ENCODE measurements at regions not wholly inside any gene's neighbourhood (a gene's known extent, or its start where the extent isn't known, plus 50 kb on each side); places are given as distances from the start of the nearest gene placed in this dataset.

DNA sequence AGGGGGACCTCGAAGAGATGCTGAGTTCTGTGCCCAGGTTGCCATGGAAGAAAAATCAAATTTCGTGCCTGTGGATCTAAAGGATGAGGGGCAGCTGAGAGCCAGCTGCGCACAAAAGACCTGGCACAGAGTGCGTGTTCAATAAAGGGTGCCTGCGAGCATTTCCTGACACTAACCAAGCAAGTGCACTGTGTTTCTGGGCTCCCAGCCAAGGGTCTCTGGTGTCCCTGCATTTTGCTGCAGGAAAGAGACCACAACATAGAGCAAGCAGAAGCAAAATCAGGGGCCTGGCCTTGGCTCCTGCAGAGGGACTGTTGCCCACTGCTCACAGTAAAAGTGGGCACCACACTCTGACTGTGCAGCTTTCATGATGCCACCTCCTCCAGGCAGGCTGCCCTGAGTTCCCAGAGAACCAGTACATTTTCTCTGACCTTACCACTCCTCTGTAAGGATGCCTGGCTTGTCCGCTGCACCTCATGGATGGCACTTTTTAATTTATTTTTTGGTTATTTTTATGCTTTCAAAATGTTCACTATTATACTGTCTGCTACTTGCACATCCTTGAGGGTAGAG, 70.8 kb upstream of the GPR12 start:
- Histone ChIP-seq H2AFZ (ENCODE audit: insufficient read depth, low read depth, low read length, poor library complexity, severe bottlenecking) (no peak overlapping the region), H3K27ac (ENCODE audit: low read depth in 1 of 2, low read length in 2 of 2) (no peak overlapping the region), H3K79me2 (ENCODE audit: insufficient read depth, low read length) (no peaks in the 10 kb centered on the region), H3K4me1 (ENCODE audit: control insufficient read depth in 1 of 2, insufficient read depth in 2 of 2, low read length in 2 of 2) (no peaks in the 10 kb centered on the region), H3K9me3 (replicated peaks in 1 of 2; ENCODE audit: control insufficient read depth in 1 of 2, insufficient read depth in 1 of 2, low read length in 2 of 2) (no peaks in the 10 kb centered on the region), H3K4me3 (replicated peaks in 1 of 3; ENCODE audit: low read depth in 2 of 3, low read length in 3 of 3) (no peak overlapping the region), H3K36me3 (replicated peaks in 1 of 2; ENCODE audit: control insufficient read depth in 1 of 2, insufficient read depth in 2 of 2, low read length in 2 of 2) (no peaks in the 10 kb centered on the region), H3K4me2 (replicated peaks; ENCODE audit: extremely low read depth, low read length, poor library complexity, severe bottlenecking) (no peak overlapping the region), H3K27me3 (ENCODE audit: control insufficient read depth in 2 of 2, insufficient read depth in 2 of 2, low read length in 2 of 2) (no peaks in the 10 kb centered on the region), H3K9ac (ENCODE audit: insufficient read depth, low read length, poor library complexity, severe bottlenecking) (no peak overlapping the region), H4K20me1 (ENCODE audit: insufficient read depth, low read length) (no peaks in the 10 kb centered on the region)
- Mint-ChIP-seq H3K4me1 (no peaks in the 10 kb centered on the region), H3K27me3 (ENCODE audit: low read depth in 3 of 3) (peaks cover 6 to 10% (median 6%) of the 10 kb centered on the region in 3 donors), H3K36me3 (no peaks in the 10 kb centered on the region), H3K27ac (no peak overlapping the region), H3K9me3 (peaks cover 0 to 3% (median 2%) of the 10 kb centered on the region in 7 donors), H3K4me3 (no peak overlapping the region)
- TF ChIP-seq CTCF (IDR thresholded peaks at IDR 0.05), result no peak
- intact Hi-C loops (cut with micrococcal nuclease), result no loop called here
- 51% methylated on average over 5 of the region's 6 CpGs for WGBS (ENCODE audit: insufficient coverage)
- no peak for DNase-seq

DNA sequence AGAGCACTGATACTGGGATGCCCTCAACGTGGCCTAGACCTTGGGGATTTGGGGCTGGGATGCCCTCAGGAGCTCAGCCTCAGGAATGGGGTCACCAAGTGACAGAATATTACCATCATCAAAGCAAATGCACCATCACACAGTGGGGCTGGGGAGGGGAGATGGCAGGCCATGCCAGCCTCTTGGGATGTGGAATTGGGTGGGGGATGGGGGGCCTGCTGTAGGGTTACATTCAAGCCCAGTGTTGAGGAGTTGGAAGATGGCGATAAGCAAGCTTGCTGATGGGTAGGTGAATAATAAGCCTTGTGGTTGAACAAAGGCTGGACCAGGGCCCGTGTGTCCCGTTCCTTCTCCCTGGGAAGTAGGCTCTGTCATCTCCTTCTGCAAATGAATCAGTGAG, 69.1 kb upstream of the GPR12 start:
- Mint-ChIP-seq H3K27me3 (ENCODE audit: low read depth in 3 of 3) (peaks cover 6 to 10% (median 9%) of the 10 kb centered on the region in 3 donors), H3K9me3 (peaks cover 0 to 2% (median 0%) of the 10 kb centered on the region in 7 donors), H3K4me3 (no peak overlapping the region), H3K27ac (no peak overlapping the region), H3K36me3 (no peaks in the 10 kb centered on the region), H3K4me1 (no peaks in the 10 kb centered on the region)
- Histone ChIP-seq H3K4me1 (ENCODE audit: control insufficient read depth in 1 of 2, insufficient read depth in 2 of 2, low read length in 2 of 2) (no peaks in the 10 kb centered on the region), H3K4me3 (replicated peaks in 1 of 3; ENCODE audit: low read depth in 2 of 3, low read length in 3 of 3) (no peak overlapping the region), H3K79me2 (ENCODE audit: insufficient read depth, low read length) (no peaks in the 10 kb centered on the region), H4K20me1 (ENCODE audit: insufficient read depth, low read length) (no peaks in the 10 kb centered on the region), H3K4me2 (replicated peaks; ENCODE audit: extremely low read depth, low read length, poor library complexity, severe bottlenecking) (no peak overlapping the region), H3K27me3 (ENCODE audit: control insufficient read depth in 2 of 2, insufficient read depth in 2 of 2, low read length in 2 of 2) (no peaks in the 10 kb centered on the region), H3K27ac (ENCODE audit: low read depth in 1 of 2, low read length in 2 of 2) (no peak overlapping the region), H3K9me3 (replicated peaks in 1 of 2; ENCODE audit: control insufficient read depth in 1 of 2, insufficient read depth in 1 of 2, low read length in 2 of 2) (no peaks in the 10 kb centered on the region), H2AFZ (ENCODE audit: insufficient read depth, low read depth, low read length, poor library complexity, severe bottlenecking) (no peak overlapping the region), H3K9ac (ENCODE audit: insufficient read depth, low read length, poor library complexity, severe bottlenecking) (no peak overlapping the region), H3K36me3 (replicated peaks in 1 of 2; ENCODE audit: control insufficient read depth in 1 of 2, insufficient read depth in 2 of 2, low read length in 2 of 2) (no peaks in the 10 kb centered on the region)
- no peak for DNase-seq
- intact Hi-C loops (cut with micrococcal nuclease), result no loop called here
- TF ChIP-seq CTCF (IDR thresholded peaks at IDR 0.05), result no peak
- WGBS (ENCODE audit: insufficient coverage), result 92% methylated on average over 3 of the region's 4 CpGs

All from CD14-positive monocyte (primary cell).